Sigmoid colon (tissue), 6 donors: ENCODE measurements at regions not wholly inside any gene's neighbourhood (a gene's known extent, or its start where the extent isn't known, plus 50 kb on each side); places are given as distances from the start of the nearest gene placed in this dataset.

Experiments used
- DNase-seq: peaks from one replicate; pipeline ENCODE4 v3.0.0-alpha.2; 2019
- H3K27ac ChIP-seq, 4 donors: fragments of 200-600 bp; sonication (generic); one replicate each; pipeline ENCODE4 v1.5.1; 2016 to 2019; ENCODE audit warnings: mild to moderate bottlenecking in 1 of 4
- H3K27me3 ChIP-seq, 3 donors: fragments of 200-600 bp; sonication (generic); one replicate each; pipeline ENCODE4 v1.5.1; 2019; ENCODE audit warnings: mild to moderate bottlenecking in 1 of 3
- H3K36me3 ChIP-seq, 4 donors: fragments of 200-600 bp; sonication (generic); one replicate each; pipeline ENCODE4 v1.5.1; 2016 to 2019
- H3K4me1 ChIP-seq, 4 donors: fragments of 200-600 bp; sonication (generic); one replicate each; pipeline ENCODE4 v1.5.1; 2017 to 2019
- H3K4me3 ChIP-seq, 4 donors: fragments of 200-600 bp; sonication (generic); one replicate each; pipeline ENCODE4 v1.5.1; 2017 to 2019; ENCODE audit warnings: mild to moderate bottlenecking in 2 of 4, moderate library complexity in 1 of 4
- H3K9me3 ChIP-seq, 4 donors: fragments of 200-600 bp in 3 of 4; sonication (generic) in 3 of 4; one replicate each; pipeline versions ENCODE4 v1.5.1 to v1.6.1; 2013 to 2019
- EP300 ChIP-seq, 4 donors: sonication (generic); formaldehyde crosslinking; IDR thresholded peaks; one replicate each; pipeline ENCODE4 v1.6.1; 2017; ENCODE audit warnings: antibody characterized with exemption in 4 of 4
- POLR2A ChIP-seq, 2 donors: fragments of 450-650 bp; IDR thresholded peaks; one replicate each; pipeline ENCODE4 v1.6.1; 2016; ENCODE audit warnings: antibody characterized with exemption in 2 of 2, mild to moderate bottlenecking in 2 of 2, moderate library complexity in 2 of 2
- POLR2AphosphoS5 ChIP-seq, 4 donors: sonication (generic); formaldehyde crosslinking; IDR thresholded peaks; one replicate each; pipeline ENCODE4 v1.6.1; 2017; ENCODE audit warnings: antibody characterized with exemption in 4 of 4
- WGBS, 2 donors: extraction: QIAGEN DNeasy Blood & Tissue Kit; methylation state at CpG; one replicate each; pipeline ENCODE4 v1.1.7; 2013; 5-methylcytosine and 5-hydroxymethylcytosine counted together
- intact Hi-C: fragments of 100-400 bp; cut with DNase I; formaldehyde crosslinking; loops from one replicate; pipeline ENCODE4 v1.15.1; 2023
- TF ChIP-seq, protein P1 (sequence below), 4 experiments: fragments of 450-650 bp in 3 of 4; fragments of 200-600 bp in 1 of 4; IDR thresholded peaks; one replicate each; pipeline ENCODE4 v1.5.1; 2016 to 2019; ENCODE audit warnings: antibody characterized with exemption in 4 of 4, mild to moderate bottlenecking in 3 of 4, moderate library complexity in 2 of 4
- donor health status: healthy with polysubstance abuse.
- donor health status: healthy.

DNA sequence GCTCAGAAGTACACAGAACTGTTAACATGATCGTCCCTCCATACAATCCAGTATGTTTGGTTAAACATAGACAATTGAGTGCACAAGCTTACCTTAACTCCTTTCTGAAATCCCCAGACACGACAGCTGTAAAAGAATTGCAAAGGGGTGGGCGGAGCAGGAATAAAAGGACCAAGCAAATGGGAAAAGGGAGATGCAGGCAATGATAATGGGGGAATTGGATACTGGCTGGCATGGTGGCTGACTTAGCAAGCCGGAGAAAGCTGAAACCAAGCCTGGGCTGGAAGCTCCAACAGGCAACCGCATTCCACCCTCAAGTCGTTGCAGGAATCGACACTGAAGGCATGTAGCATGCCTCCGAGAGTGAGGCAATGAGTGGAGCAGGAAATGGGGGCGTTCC, 96.8 kb upstream of the TMEM132C start:
- no peak for TF ChIP-seq POLR2A (IDR thresholded peaks at IDR 0.05)
- TF ChIP-seq, protein P1, sequence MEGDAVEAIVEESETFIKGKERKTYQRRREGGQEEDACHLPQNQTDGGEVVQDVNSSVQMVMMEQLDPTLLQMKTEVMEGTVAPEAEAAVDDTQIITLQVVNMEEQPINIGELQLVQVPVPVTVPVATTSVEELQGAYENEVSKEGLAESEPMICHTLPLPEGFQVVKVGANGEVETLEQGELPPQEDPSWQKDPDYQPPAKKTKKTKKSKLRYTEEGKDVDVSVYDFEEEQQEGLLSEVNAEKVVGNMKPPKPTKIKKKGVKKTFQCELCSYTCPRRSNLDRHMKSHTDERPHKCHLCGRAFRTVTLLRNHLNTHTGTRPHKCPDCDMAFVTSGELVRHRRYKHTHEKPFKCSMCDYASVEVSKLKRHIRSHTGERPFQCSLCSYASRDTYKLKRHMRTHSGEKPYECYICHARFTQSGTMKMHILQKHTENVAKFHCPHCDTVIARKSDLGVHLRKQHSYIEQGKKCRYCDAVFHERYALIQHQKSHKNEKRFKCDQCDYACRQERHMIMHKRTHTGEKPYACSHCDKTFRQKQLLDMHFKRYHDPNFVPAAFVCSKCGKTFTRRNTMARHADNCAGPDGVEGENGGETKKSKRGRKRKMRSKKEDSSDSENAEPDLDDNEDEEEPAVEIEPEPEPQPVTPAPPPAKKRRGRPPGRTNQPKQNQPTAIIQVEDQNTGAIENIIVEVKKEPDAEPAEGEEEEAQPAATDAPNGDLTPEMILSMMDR (IDR thresholded peaks at IDR 0.05), result no peak
- DNase-seq, result no peak
- 64 to 69% methylated on average over 9 of the region's 9 CpGs for WGBS, 2 donors
- Histone ChIP-seq H3K27ac (no peak overlapping the region), H3K4me3 (no peak overlapping the region), H3K27me3 (no peaks in the 10 kb centered on the region), H3K9me3 (peaks cover 0 to 2% (median 0%) of the 10 kb centered on the region in 4 donors), H3K36me3 (no peaks in the 10 kb centered on the region), H3K4me1 (no peaks in the 10 kb centered on the region)
- intact Hi-C loops, result no loop called here

DNA sequence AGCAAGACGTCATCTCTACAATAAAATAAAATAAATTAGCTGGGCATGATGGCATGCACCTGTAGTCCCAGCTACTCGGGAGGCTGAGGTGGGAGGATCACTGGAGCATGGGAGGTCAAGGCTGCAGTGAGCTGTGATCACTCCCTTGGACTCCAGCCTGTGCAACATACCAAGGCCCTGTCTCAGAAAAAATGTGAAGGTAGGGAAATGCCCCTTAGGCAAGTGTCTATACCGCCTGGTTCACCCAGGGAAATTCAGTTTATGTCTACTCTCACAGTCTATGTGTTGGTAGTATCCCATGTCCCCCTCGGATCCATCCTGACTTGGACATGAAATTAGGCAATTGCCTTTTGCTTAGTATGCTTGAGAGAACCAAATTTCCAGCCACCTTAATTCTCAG, 88.4 kb upstream of the TMEM132C start:
- H3K36me3 ChIP-seq, result no peaks in the 10 kb centered on the region
- no peak overlapping the region for H3K27ac ChIP-seq
- no peaks in the 10 kb centered on the region for H3K4me1 ChIP-seq
- H3K4me3 ChIP-seq, result no peak overlapping the region
- DNase-seq, result no peak
- intact Hi-C loops, result no loop called here
- no peaks in the 10 kb centered on the region for H3K9me3 ChIP-seq
- TF ChIP-seq POLR2AphosphoS5 (IDR thresholded peaks at IDR 0.05) (no peak), EP300 (IDR thresholded peaks at IDR 0.05) (no peak), POLR2A (IDR thresholded peaks at IDR 0.05) (no peak)
- TF ChIP-seq, protein P1 (IDR thresholded peaks at IDR 0.05), result no peak
- no peaks in the 10 kb centered on the region for H3K27me3 ChIP-seq
- WGBS, 2 donors, result 74 to 80% methylated on average over 4 of the region's 4 CpGs

DNA sequence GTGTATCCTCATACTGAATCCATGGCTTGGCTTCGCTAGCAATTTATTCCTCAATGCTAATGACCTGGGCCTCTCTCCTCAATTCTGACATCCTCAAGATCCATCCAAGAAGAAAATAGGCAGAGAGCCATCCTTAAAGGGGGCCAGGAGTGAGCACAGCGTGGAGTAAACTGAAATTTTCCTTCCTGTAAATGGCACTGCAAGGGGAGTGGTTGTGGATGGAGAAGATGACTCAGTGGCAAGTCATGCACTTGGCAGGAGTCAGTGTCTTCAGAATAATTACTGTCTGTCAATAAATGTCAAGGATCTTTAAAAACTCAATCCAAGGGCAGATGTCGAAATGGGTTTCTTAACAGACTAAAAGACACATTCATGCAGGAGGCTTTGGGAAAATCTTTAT, 88.0 kb upstream of the TMEM132C start:
- TF ChIP-seq, protein P1 (IDR thresholded peaks at IDR 0.05), result no peak
- TF ChIP-seq EP300 (IDR thresholded peaks at IDR 0.05) (no peak), POLR2A (IDR thresholded peaks at IDR 0.05) (no peak), POLR2AphosphoS5 (IDR thresholded peaks at IDR 0.05) (no peak)
- intact Hi-C loops, result no loop called here
- H3K4me3 ChIP-seq, result no peak overlapping the region
- DNase-seq, result no peak
- no peak overlapping the region for H3K27ac ChIP-seq
- H3K4me1 ChIP-seq, result no peaks in the 10 kb centered on the region
- no peaks in the 10 kb centered on the region for H3K36me3 ChIP-seq
- no peaks in the 10 kb centered on the region for H3K27me3 ChIP-seq
- WGBS, 2 donors, result 71 to 81% methylated on average over 3 of the region's 3 CpGs
- no peaks in the 10 kb centered on the region for H3K9me3 ChIP-seq

DNA sequence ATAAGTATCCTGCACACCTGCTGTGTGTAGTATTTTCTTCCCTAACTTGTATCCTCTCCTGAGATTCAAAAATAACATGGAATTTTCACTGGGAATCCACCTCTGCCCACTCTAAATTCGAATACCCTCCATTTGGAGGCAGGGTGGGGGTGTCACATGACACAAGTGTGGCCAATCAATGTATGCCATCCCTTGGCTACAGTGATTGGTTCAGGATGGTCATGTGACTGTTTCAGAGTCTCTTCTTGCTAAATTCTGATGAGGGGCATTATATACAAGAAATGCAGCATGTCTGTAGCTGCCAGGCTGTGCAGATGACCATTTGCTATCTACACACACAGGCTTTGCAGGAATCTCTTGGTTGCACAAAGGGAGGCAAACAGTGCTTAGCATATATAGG, 86.8 kb upstream of the TMEM132C start:
- no peak for DNase-seq
- no peaks in the 10 kb centered on the region for H3K9me3 ChIP-seq
- H3K4me3 ChIP-seq, result no peak overlapping the region
- no peaks in the 10 kb centered on the region for H3K27me3 ChIP-seq
- no peak overlapping the region for H3K27ac ChIP-seq
- TF ChIP-seq, protein P1 (IDR thresholded peaks at IDR 0.05), result no peak
- TF ChIP-seq POLR2A (IDR thresholded peaks at IDR 0.05) (no peak), EP300 (IDR thresholded peaks at IDR 0.05) (no peak), POLR2AphosphoS5 (IDR thresholded peaks at IDR 0.05) (no peak)
- no peaks in the 10 kb centered on the region for H3K36me3 ChIP-seq
- intact Hi-C loops, result no loop called here
- WGBS, 2 donors, result 10 to 47% methylated on average over 1 of the region's 1 CpG
- H3K4me1 ChIP-seq, result no peaks in the 10 kb centered on the region

DNA sequence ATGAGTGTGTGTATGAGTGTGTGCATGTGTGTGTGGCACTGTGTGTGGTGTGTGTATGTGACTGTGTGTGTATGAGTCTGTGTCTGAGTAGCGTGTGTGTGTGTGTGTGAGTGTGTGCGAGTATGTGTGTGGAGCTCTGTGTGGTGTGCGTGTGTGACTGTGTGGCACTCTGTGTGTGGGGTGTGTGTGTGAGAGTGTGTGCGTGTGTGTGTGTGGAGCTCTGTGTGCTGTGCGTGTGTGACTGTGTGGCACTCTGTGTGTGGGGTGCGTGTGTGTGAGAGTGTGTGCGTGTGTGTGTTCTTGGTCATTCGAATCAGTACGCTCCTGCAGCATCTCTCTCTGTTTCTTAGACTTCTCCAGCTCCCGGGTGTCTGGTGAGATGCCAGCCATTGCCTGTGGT, 76.9 kb upstream of the TMEM132C start:
- Histone ChIP-seq H3K4me1 (no peaks in the 10 kb centered on the region), H3K4me3 (no peak overlapping the region), H3K27ac (no peak overlapping the region), H3K9me3 (peaks cover 0 to 3% (median 0%) of the 10 kb centered on the region in 4 donors), H3K27me3 (no peaks in the 10 kb centered on the region), H3K36me3 (no peaks in the 10 kb centered on the region)
- TF ChIP-seq POLR2AphosphoS5 (IDR thresholded peaks at IDR 0.05) (no peak), POLR2A (IDR thresholded peaks at IDR 0.05) (no peak), EP300 (IDR thresholded peaks at IDR 0.05) (no peak)
- TF ChIP-seq, protein P1 (IDR thresholded peaks at IDR 0.05), result no peak
- DNase-seq, result no peak
- WGBS, 2 donors, result 86 to 90% methylated on average over 10 of the region's 10 CpGs
- intact Hi-C loops, result no loop called here
